ENCODE measurements at regions not wholly inside any gene's neighbourhood (a gene's known extent, or its start where the extent isn't known, plus 50 kb on each side); places are given as distances from the start of the nearest gene placed in this dataset.

- no peak overlapping the region for H3K27ac ChIP-seq (ENCODE audit: insufficient read depth, low read depth, low read length)
- H3K36me3 ChIP-seq (ENCODE audit: control insufficient read depth in 2 of 2, extremely low read depth in 1 of 2, insufficient read depth in 2 of 2, low read length in 2 of 2): no peaks in the 10 kb centered on the region
- DNase-seq (ENCODE audit: low read depth, low spot score): peak; percentile 78
- no TSS peak for BruUV-seq (replicated peaks)
- CTCF ChIA-PET: interaction anchor here (1.2 kb wide), 1 partner anchor 267 kb away, joined by 5 read pairs; no protein-coding TSS in a partner anchor
- no peaks in the 10 kb centered on the region for H3K27me3 ChIP-seq (ENCODE audit: control insufficient read depth in 2 of 2, insufficient read depth in 2 of 2, low read length in 2 of 2)
- H3K4me1 ChIP-seq (ENCODE audit: control insufficient read depth, extremely low read depth, insufficient read depth, low read length): peaks cover 16% of the 10 kb centered on the region
- POLR2A ChIA-PET: no interaction called here
- no peak overlapping the region for H2AFZ ChIP-seq (ENCODE audit: low read depth, low read length)
- no peak overlapping the region for H3K9ac ChIP-seq (replicated peaks; ENCODE audit: extremely low read depth, insufficient read depth, low read length)
- H3K9me1 ChIP-seq (replicated peaks; ENCODE audit: control insufficient read depth, extremely low read depth, insufficient read depth, low read length): no peaks in the 10 kb centered on the region
- peak overlapping the region; percentile 40 for H3K4me2 ChIP-seq (ENCODE audit: insufficient read depth, low read length)
- intact Hi-C loops (cut with micrococcal nuclease): no loop called here
- no peaks in the 10 kb centered on the region for H4K20me1 ChIP-seq (replicated peaks; ENCODE audit: control insufficient read depth, extremely low read depth, insufficient read depth, low read length)
- H3K9me3 ChIP-seq (replicated peaks; ENCODE audit: control insufficient read depth, insufficient read depth, low read length): no peaks in the 10 kb centered on the region
- dilution Hi-C loops (cut with MboI; ENCODE audit: extremely low pct_ligation_motif_present, low sequenced_read_pairs): no loop called here
- TF ChIP-seq POLR2A (IDR thresholded peaks at IDR 0.05; ENCODE audit: low read depth, low read length) (no peak), EZH2 (IDR thresholded peaks at IDR 0.05; ENCODE audit: borderline replicate concordance, low read depth, low read length, severe bottlenecking) (no peak), CTCF (IDR thresholded peaks at IDR 0.05; ENCODE audit: extremely low read depth in 1 of 2, insufficient read depth in 1 of 2, low read depth in 1 of 2, low read length in 2 of 2) (no peak), MYC (IDR thresholded peaks at IDR 0.05; ENCODE audit: low read depth, low read length) (no peak), JUN (IDR thresholded peaks at IDR 0.05; ENCODE audit: borderline replicate concordance, insufficient read depth, insufficient read length, low read depth) (no peak), POLR2AphosphoS5 (IDR thresholded peaks at IDR 0.05; ENCODE audit: insufficient read depth, low read depth, low read length) (no peak), FOS (IDR thresholded peaks at IDR 0.05; ENCODE audit: borderline replicate concordance, insufficient read depth, low read length) (no peak), GATA2 (IDR thresholded peaks at IDR 0.05; ENCODE audit: insufficient read depth, insufficient read length, low read depth, low read length) (no peak), MAX (IDR thresholded peaks at IDR 0.05; ENCODE audit: insufficient read depth, insufficient read length) (no peak)
- no peak overlapping the region for H3K4me3 ChIP-seq (replicated peaks in 1 of 3; ENCODE audit: insufficient read depth in 1 of 3, low read depth in 1 of 3, low read length in 3 of 3)
- H3K79me2 ChIP-seq (ENCODE audit: control insufficient read depth, insufficient read depth, low read length): no peaks in the 10 kb centered on the region
- peak; percentile 90 for FAIRE-seq
Observed at GRCh38 chr6:113591896-113592827, 265.0 kb upstream of the MARCKS start.

Data from endothelial cell of umbilical vein (primary cell).